NCI-H1436 (cell line): ENCODE measurements at regions not wholly inside any gene's neighbourhood (a gene's known extent, or its start where the extent isn't known, plus 50 kb on each side); places are given as distances from the start of the nearest gene placed in this dataset.

ENCODE experiments used
- DNase-seq: peaks from one replicate; lab custom pipeline; 2025; lab: John Stamatoyannopoulos, UW

DNA sequence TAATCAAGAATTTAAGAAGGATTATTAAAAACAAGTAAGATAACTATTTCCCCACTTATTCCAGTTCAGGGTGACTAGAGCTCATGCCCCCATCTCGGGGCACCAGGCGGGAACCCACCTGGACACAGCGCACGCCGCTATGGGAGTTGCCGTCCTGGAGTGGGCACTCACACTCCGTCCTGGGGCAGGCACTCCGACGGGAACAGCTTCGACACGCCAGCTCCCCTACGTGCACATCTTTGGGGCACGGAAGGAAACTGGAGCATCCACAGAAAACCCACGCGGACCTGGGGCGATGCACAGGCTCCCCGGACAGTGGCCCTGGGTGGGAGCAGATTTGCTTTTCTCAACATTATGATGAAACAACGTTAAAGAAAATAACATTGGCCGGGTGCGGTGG is 52.0 kb upstream of the GATA5 start:
- no peak for DNase-seq

GRCh38 chr20:62528983-62529891 is 53.4 kb upstream of the GATA5 start:
- DNase-seq = no peak

GRCh38 chr20:62529896-62530642 is 54.3 kb upstream of the GATA5 start:
- no peak for DNase-seq

GRCh38 chr20:62530643-62531032 is 54.8 kb upstream of the GATA5 start:
- no peak for DNase-seq

DNA sequence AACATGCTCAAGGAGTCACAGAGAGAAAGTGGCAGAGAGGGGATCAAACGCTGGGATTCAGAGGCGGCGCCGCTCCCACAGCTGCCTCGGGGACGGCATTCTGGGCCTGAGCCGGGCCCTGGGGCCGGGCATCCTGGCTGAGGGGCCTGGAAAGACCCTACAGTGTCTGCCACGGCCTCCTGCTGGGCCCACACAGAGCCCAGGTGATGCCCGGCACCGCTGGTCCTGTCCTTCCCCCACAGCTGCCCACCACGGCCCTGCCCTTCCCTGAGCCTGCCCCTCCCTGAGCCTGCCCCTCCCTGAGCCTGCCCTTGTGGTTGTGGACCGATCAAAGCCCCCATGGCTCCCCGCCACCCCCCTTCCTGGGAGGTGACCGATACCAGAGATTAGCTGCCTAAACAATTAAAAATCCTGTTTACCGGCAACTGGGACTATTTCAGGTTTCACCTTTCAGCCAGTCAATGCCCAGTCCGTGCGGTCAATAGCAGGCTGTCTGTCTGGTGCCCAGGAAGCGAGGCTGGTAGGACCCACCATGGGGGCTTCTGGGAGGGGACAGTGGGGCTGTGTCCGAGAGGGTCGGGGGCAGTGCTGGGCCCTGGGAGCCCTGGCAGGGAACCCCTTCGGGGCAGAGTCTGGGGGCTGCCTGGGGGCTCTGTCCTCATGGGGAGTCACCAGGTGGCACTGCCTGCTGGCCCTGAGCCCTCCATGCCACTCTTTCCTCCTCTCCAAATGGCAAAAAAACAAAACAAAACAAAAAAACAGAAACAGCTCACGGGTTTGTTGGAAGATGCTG is 55.4 kb upstream of the GATA5 start:
- no peak for DNase-seq

DNA sequence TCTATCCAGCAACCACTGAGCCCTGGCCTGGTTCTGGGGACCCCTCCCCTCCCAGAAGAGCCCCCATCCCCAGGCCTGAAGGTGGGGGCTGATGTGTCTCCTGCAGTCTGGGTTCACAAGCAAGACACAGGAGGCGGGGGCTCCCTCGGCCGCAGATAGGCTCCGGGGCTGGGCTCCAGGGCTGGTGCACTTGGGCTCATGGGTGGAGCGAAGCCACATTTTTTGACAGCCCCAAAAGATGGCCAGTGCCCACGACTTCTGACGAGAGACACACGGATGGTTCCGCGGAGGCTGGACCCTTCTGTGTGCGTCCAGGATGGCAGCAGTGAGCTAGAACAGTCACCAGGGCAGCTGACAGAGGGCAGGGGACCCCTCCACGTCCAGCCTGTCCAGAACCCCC is 57.1 kb upstream of the GATA5 start:
- DNase-seq = no peak

GRCh38 chr20:62533591-62534495 is 58.0 kb upstream of the GATA5 start:
- no peak for DNase-seq

GRCh38 chr20:62534526-62535221 is 58.9 kb upstream of the GATA5 start:
- DNase-seq = no peak

DNA sequence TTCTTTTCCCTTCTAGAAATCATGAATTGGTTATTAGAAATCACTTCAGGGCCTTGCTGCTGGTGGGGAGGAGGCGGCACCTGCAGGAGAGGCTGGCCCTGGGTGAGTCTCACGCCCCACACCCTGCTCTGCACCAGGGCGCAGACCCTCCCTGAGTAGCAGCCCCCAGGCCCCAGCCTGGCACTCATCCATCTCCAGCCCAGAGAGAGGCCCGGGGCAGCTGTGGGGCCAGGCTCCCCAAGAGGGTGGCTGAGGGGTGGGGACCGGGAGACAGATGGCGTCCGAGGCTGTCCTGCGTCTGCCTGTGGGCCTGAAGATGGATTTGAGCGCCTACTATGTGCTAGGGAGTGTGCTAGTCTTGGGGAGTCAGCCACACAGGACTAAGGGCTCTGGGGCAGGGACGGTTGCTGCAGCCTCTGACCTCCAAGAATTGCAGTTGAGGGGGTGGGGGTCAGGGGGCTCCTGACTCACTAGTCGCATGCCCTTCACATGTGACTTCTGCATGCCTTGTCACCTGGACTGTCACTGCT is 59.6 kb upstream of the GATA5 start:
- no peak for DNase-seq

GRCh38 chr20:62535964-62536363 is 60.2 kb upstream of the GATA5 start:
- DNase-seq = no peak

GRCh38 chr20:62536871-62537401 is 61.1 kb upstream of the GATA5 start:
- DNase-seq = no peak

GRCh38 chr20:62537649-62538292 is 62.0 kb upstream of the GATA5 start:
- no peak for DNase-seq

- DNase-seq = no peak
Observed at GRCh38 chr20:62539198-62540045, 63.6 kb upstream of the GATA5 start.

GRCh38 chr20:62540504-62540903 is 64.7 kb upstream of the GATA5 start:
- no peak for DNase-seq

DNA sequence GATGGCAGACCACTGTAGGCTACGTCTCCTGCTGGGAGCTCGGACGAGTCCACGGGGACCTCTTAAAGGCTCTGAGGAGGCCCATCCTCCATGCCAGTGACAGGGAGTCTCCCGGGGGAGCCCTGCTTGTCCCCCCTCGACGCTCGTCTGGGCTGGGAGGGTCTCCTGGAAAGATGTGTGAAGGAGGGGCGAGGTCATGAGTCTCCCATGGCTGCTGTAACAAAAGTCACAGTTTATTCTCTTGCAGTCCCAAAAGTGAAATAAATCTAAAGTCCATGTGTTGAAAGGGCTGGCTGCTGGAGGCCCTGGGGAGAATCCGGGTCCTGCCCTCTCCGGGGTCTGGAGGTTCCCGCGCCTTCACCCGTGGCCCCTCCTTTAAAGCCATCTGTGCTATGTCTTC is 67.1 kb upstream of the GATA5 start:
- no peak for DNase-seq

- no peak for DNase-seq
Observed at GRCh38 chr20:62543470-62544302, 67.9 kb upstream of the GATA5 start.

GRCh38 chr20:62544505-62545055 is 68.8 kb upstream of the GATA5 start:
- DNase-seq = no peak

- DNase-seq = no peak
Observed at GRCh38 chr20:62545271-62545670, 69.5 kb upstream of the GATA5 start.
